ENCODE measurements at regions not wholly inside any gene's neighbourhood (a gene's known extent, or its start where the extent isn't known, plus 50 kb on each side); places are given as distances from the start of the nearest gene placed in this dataset.

DNA sequence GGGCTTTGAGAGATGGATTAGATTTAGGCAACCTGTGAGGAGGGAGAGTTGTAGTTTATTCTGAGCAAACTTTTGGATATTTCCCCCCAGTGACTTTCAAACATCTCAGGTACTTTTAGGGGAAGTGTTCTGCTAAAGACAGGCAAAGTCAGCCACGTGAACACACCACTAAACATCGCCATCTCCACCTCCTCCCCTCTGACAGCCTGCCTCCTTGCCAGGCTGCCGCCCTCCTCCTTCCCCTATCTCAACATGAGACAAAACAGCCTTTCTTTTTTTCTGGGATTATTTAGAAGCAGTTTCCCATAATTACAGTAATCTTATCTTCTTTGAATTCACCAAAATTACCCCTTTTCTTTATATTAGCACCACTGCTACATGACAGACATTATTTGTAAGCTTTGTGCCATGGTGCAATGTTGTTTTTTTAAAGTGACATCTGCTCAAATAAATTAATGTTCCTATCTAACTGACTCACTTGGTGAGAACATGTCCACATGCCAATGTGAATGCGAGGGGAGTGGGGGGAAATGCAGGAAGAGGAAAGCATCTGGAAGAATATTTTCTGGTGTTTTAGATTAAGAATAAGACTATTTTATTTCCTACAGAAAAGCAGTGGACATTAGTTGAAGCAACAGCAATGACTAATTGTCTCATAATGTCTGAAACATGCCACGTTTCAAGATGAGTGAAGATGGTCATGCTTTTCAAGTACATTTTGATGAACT is 147.8 kb upstream of the ATP1B1 start:
- Mint-ChIP-seq H3K27me3 (peaks cover 6% of the 10 kb centered on the region), H3K4me1 (ENCODE audit: unreplicated experiment) (no peaks in the 10 kb centered on the region), H3K27ac (no peak overlapping the region), H3K36me3 (no peaks in the 10 kb centered on the region), H3K4me3 (no peak overlapping the region), H3K9me3 (peaks cover 4% of the 10 kb centered on the region)
- TF ChIP-seq, protein P1, sequence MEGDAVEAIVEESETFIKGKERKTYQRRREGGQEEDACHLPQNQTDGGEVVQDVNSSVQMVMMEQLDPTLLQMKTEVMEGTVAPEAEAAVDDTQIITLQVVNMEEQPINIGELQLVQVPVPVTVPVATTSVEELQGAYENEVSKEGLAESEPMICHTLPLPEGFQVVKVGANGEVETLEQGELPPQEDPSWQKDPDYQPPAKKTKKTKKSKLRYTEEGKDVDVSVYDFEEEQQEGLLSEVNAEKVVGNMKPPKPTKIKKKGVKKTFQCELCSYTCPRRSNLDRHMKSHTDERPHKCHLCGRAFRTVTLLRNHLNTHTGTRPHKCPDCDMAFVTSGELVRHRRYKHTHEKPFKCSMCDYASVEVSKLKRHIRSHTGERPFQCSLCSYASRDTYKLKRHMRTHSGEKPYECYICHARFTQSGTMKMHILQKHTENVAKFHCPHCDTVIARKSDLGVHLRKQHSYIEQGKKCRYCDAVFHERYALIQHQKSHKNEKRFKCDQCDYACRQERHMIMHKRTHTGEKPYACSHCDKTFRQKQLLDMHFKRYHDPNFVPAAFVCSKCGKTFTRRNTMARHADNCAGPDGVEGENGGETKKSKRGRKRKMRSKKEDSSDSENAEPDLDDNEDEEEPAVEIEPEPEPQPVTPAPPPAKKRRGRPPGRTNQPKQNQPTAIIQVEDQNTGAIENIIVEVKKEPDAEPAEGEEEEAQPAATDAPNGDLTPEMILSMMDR (conservative IDR thresholded peaks at IDR 0.05), result no peak
- no peak for DNase-seq (ENCODE audit: extremely low spot score, unreplicated experiment)

DNA sequence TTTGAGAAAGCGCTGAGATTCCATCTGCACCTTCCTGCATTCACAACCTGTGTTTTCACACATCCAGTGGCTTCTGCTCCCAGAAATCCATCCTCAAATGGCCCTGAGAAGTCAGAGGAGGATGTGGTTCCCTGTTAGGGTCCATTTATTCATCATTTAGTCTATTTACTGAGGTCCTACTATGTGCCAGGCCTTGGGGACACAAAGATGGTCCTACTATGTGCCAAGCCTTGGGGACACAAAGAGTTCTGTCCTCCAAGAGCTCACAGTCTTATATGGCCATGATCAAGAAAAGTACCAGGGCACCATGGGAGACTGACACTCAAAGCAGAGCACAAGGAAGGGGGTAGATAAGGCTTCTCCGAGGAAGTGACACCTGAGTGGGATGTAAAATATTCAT is 147.1 kb upstream of the ATP1B1 start:
- Mint-ChIP-seq H3K4me3 (no peak overlapping the region), H3K4me1 (ENCODE audit: unreplicated experiment) (no peaks in the 10 kb centered on the region), H3K36me3 (no peaks in the 10 kb centered on the region), H3K27ac (no peak overlapping the region), H3K9me3 (peaks cover 4% of the 10 kb centered on the region), H3K27me3 (peaks cover 6% of the 10 kb centered on the region)
- TF ChIP-seq, protein P1 (conservative IDR thresholded peaks at IDR 0.05), result no peak
- no peak for DNase-seq (ENCODE audit: extremely low spot score, unreplicated experiment)

DNA sequence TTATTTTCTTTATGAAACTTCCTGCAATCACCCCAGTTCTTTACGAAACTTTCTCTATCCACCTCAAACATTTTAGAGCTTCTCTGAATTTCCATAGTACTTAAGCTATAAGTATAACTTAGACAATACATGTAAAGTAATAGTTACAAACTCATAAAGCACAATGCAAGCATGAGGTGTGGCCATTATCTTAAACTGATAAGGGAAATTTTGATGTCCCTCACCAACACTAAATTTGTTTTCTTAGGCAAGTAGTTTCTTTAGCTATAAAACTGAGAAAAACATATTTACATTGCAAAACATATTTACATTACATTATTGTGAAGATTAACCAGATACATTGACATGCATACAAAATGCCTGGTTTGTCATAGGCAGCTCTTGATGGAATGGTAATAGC is 146.4 kb upstream of the ATP1B1 start:
- DNase-seq (ENCODE audit: extremely low spot score, unreplicated experiment), result no peak
- peaks cover 4% of the 10 kb centered on the region for H3K9me3 Mint-ChIP-seq
- H3K27me3 Mint-ChIP-seq, result peaks cover 6% of the 10 kb centered on the region
- H3K27ac Mint-ChIP-seq, result no peak overlapping the region
- TF ChIP-seq, protein P1 (conservative IDR thresholded peaks at IDR 0.05), result no peak
- no peaks in the 10 kb centered on the region for H3K36me3 Mint-ChIP-seq
- H3K4me1 Mint-ChIP-seq (ENCODE audit: unreplicated experiment), result no peaks in the 10 kb centered on the region
- H3K4me3 Mint-ChIP-seq, result no peak overlapping the region

DNA sequence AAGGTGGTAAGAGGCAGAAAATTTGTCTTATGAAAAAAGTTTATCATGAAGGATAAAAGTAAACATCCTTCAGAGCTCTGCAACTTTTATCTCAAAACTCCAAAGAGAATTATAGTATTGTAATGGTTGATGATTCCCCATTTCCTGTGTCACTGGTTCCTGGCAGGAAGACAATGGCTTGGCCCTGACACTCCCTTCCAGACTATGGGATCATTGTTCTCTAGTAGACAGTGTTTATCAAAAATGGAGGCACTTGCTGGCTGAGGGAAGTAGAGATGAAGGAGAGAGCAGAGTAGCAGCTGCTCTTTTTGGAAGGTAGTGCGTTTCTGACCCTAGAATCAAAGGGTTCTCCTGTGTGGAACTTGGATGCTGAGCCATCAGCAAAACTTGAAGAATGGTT is 145.9 kb upstream of the ATP1B1 start:
- TF ChIP-seq, protein P1 (conservative IDR thresholded peaks at IDR 0.05), result no peak
- no peak for DNase-seq (ENCODE audit: extremely low spot score, unreplicated experiment)
- peaks cover 6% of the 10 kb centered on the region for H3K27me3 Mint-ChIP-seq
- no peak overlapping the region for H3K27ac Mint-ChIP-seq
- no peaks in the 10 kb centered on the region for H3K4me1 Mint-ChIP-seq (ENCODE audit: unreplicated experiment)
- no peaks in the 10 kb centered on the region for H3K36me3 Mint-ChIP-seq
- no peak overlapping the region for H3K4me3 Mint-ChIP-seq
- H3K9me3 Mint-ChIP-seq, result peaks cover 4% of the 10 kb centered on the region

DNA sequence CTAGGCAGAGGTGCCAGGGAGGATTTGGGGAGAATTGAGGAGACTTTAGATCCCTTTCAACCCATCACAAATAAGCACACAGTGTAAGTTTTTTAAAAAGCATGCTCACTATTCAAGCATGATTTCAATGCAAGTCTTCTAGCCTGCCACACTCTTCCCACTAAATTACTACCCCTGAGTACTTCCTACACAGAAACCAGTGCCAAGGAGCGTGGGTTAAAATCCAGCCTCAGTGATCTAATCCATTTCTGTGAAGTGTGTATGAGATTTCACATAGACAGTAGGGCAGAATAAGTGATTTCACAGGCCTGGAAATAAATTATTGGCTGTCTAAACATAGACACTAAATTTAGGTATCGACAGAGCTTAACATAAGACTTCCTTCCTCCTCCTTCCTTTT is 142.9 kb upstream of the ATP1B1 start:
- Mint-ChIP-seq H3K9me3 (peaks cover 4% of the 10 kb centered on the region), H3K36me3 (no peaks in the 10 kb centered on the region), H3K4me3 (no peak overlapping the region), H3K27ac (no peak overlapping the region), H3K27me3 (peaks cover 3% of the 10 kb centered on the region), H3K4me1 (ENCODE audit: unreplicated experiment) (no peaks in the 10 kb centered on the region)
- TF ChIP-seq, protein P1 (conservative IDR thresholded peaks at IDR 0.05), result no peak
- DNase-seq (ENCODE audit: extremely low spot score, unreplicated experiment), result no peak
